GM21576 (cell line): ENCODE measurements at regions not wholly inside any gene's neighbourhood (a gene's known extent, or its start where the extent isn't known, plus 50 kb on each side); places are given as distances from the start of the nearest gene placed in this dataset.

ENCODE experiments used
- ATAC-seq: cut with Tn5 transposase; IDR thresholded peaks from one replicate; pipeline ENCODE4 v1.9.1; 2021; ENCODE audit warnings: mild to moderate bottlenecking, moderate library complexity; ENCODE audit not compliant: unreplicated experiment

GRCh38 chrX:4185086-4185485, 471.6 kb upstream of the PRKX start:
- no peak for ATAC-seq

GRCh38 chrX:4182408-4182806, 469.0 kb upstream of the PRKX start:
- no peak for ATAC-seq

GRCh38 chrX:4181782-4182407, 468.4 kb upstream of the PRKX start:
- no peak for ATAC-seq

GRCh38 chrX:4179031-4179430, 465.6 kb upstream of the PRKX start:
- ATAC-seq, result no peak

GRCh38 chrX:4175221-4175620, 461.8 kb upstream of the PRKX start:
- ATAC-seq, result no peak

GRCh38 chrX:4173743-4174142, 460.3 kb upstream of the PRKX start:
- ATAC-seq, result no peak

GRCh38 chrX:4151798-4152197, 438.3 kb upstream of the PRKX start:
- no peak for ATAC-seq

GRCh38 chrX:4150259-4150658, 436.8 kb upstream of the PRKX start:
- ATAC-seq, result no peak

GRCh38 chrX:4129626-4130025, 416.2 kb upstream of the PRKX start:
- ATAC-seq, result no peak

- no peak for ATAC-seq
Measured at GRCh38 chrX:4118666-4119530, 405.4 kb upstream of the PRKX start.

GRCh38 chrX:4110964-4111363, 397.5 kb upstream of the PRKX start:
- no peak for ATAC-seq

GRCh38 chrX:4094926-4095325, 381.5 kb upstream of the PRKX start:
- ATAC-seq, result no peak

- no peak for ATAC-seq
Measured at GRCh38 chrX:4091046-4091760, 377.8 kb upstream of the PRKX start.

- no peak for ATAC-seq
Measured at GRCh38 chrX:4059893-4060292, 346.4 kb upstream of the PRKX start.

- ATAC-seq, result no peak
Measured at GRCh38 chrX:4043951-4044350, 330.5 kb upstream of the PRKX start.

- ATAC-seq, result no peak
Measured at GRCh38 chrX:4035874-4036273, 322.4 kb upstream of the PRKX start.

- no peak for ATAC-seq
Measured at GRCh38 chrX:4028151-4028550, 314.7 kb upstream of the PRKX start.

- no peak for ATAC-seq
Measured at GRCh38 chrX:4005281-4005680, 291.8 kb upstream of the PRKX start.

GRCh38 chrX:4004822-4005221, 291.4 kb upstream of the PRKX start:
- no peak for ATAC-seq

GRCh38 chrX:3994315-3994714, 280.9 kb upstream of the PRKX start:
- no peak for ATAC-seq

GRCh38 chrX:3990569-3990968, 277.1 kb upstream of the PRKX start:
- no peak for ATAC-seq
